CD4-positive, alpha-beta memory T cell (primary cell): ENCODE measurements at regions not wholly inside any gene's neighbourhood (a gene's known extent, or its start where the extent isn't known, plus 50 kb on each side); places are given as distances from the start of the nearest gene placed in this dataset.
A peak's percentile ranks its signal among the peaks of the same experiment; 100 is the strongest.

Experiments used
- CTCF ChIA-PET: fragments of 350-600 bp; sonication (Branson Sonifier 250); formaldehyde crosslinking; loops from one replicate; lab custom pipeline; 2021; ENCODE audit warnings: inconsistent platforms; ENCODE audit not compliant: partially characterized antibody; lab: Charles Lee
- POLR2A ChIA-PET: fragments of 350-600 bp; sonication (Branson Sonifier 250); formaldehyde crosslinking; loops from one replicate; lab custom pipeline; 2021; ENCODE audit not compliant: partially characterized antibody; lab: Charles Lee
- DNase-seq, 5 donors: peaks; one replicate each; pipeline versions ENCODE4 v3.0.0 to v3.0.0-alpha.2; 2020 to 2022; ENCODE audit warnings: mixed read lengths in 1 of 5
- H3K27ac ChIP-seq: one replicate; pipeline ENCODE4 v1.7.0; 2013; ENCODE audit warnings: low read depth, low read length
- H3K27me3 ChIP-seq: 2 replicates; pipeline ENCODE4 v1.7.0; 2013; ENCODE audit warnings: mild to moderate bottlenecking, low read length, moderate library complexity; ENCODE audit not compliant: insufficient read depth
- H3K36me3 ChIP-seq: 2 replicates; pipeline ENCODE4 v1.7.0; 2013; ENCODE audit warnings: mild to moderate bottlenecking, low read length, moderate library complexity; ENCODE audit not compliant: insufficient read depth
- H3K4me1 ChIP-seq: 2 replicates; pipeline ENCODE4 v1.7.0; 2013; ENCODE audit warnings: mild to moderate bottlenecking, low read length, moderate library complexity; ENCODE audit not compliant: insufficient read depth
- H3K4me3 ChIP-seq, 2 donors: one replicate each; pipeline ENCODE4 v1.7.0; 2013; ENCODE audit warnings: low read length in 2 of 2, mild to moderate bottlenecking in 1 of 2
- H3K9me3 ChIP-seq, 2 donors: one replicate each; pipeline ENCODE4 v1.7.0; 2013; ENCODE audit warnings: low read length in 2 of 2, control low read depth in 1 of 2; ENCODE audit not compliant: control insufficient read depth in 1 of 2
- H3K27ac Mint-ChIP-seq, 7 donors: one replicate each; pipeline ENCODE4 v1.8.0; 2020 to 2021; ENCODE audit warnings: mixed read lengths in 7 of 7, mild to moderate bottlenecking in 6 of 7, inconsistent platforms in 3 of 7, moderate library complexity in 3 of 7
- H3K27me3 Mint-ChIP-seq, 2 donors: one replicate each; pipeline ENCODE4 v1.8.0; 2020 to 2021; ENCODE audit warnings: mixed read lengths in 2 of 2
- H3K36me3 Mint-ChIP-seq, 2 donors: one replicate each; pipeline ENCODE4 v1.8.0; 2020 to 2021; ENCODE audit warnings: mixed read lengths in 2 of 2, inconsistent platforms in 1 of 2, mild to moderate bottlenecking in 1 of 2
- H3K4me1 Mint-ChIP-seq, 4 donors: one replicate each; pipeline ENCODE4 v1.8.0; 2020 to 2021; ENCODE audit warnings: mixed read lengths in 4 of 4, mild to moderate bottlenecking in 1 of 4
- H3K4me3 Mint-ChIP-seq, 8 donors: one replicate each; pipeline ENCODE4 v1.8.0; 2020 to 2021; ENCODE audit warnings: mixed read lengths in 8 of 8, mild to moderate bottlenecking in 7 of 8, moderate library complexity in 6 of 8, inconsistent platforms in 3 of 8
- H3K9me3 Mint-ChIP-seq, 8 donors: one replicate each; pipeline ENCODE4 v1.8.0; 2020 to 2021; ENCODE audit warnings: mixed read lengths in 8 of 8, mild to moderate bottlenecking in 5 of 8, inconsistent platforms in 3 of 8, moderate library complexity in 1 of 8
- intact Hi-C: fragments of 100-400 bp; cut with micrococcal nuclease; formaldehyde crosslinking; loops from one replicate; pipeline ENCODE4 v1.15.1; 2023

DNA sequence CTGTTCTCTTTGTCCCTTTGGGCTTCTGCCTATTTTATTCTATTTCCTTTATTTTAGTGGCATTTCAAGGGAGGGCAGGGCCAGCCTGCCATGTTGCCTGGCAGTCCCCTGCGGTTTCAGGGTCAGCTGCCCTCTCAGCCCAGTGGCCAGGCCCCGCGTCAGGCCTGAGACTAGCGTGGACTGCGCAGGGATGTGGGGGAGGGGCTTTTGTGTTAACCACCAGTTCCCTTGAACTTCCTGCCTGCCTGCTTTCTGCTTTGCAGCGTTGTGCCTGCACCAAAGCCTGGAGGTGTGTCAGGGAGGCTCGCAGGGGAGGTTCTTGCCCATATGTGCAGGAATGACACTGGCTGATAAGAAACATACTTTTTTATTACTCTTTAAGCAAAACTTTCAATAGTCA lies 157.6 kb downstream of the SLC35B3 start:
- Histone ChIP-seq H3K4me1 (no peaks in the 10 kb centered on the region), H3K4me3 (no peak overlapping the region), H3K27ac (no peak overlapping the region), H3K9me3 (no peaks in the 10 kb centered on the region), H3K36me3 (no peaks in the 10 kb centered on the region), H3K27me3 (no peaks in the 10 kb centered on the region)
- CTCF ChIA-PET: no interaction called here
- Mint-ChIP-seq H3K9me3 (peaks cover 0 to 1% (median 0%) of the 10 kb centered on the region in 8 donors), H3K27me3 (peaks cover 0 to 3% of the 10 kb centered on the region in 2 donors), H3K4me3 (no peak overlapping the region), H3K4me1 (peaks cover 0 to 3% (median under 1%) of the 10 kb centered on the region in 4 donors), H3K36me3 (no peaks in the 10 kb centered on the region), H3K27ac (peak overlapping the region in 1 of 7 donors; percentile 66)
- no peak for DNase-seq
- POLR2A ChIA-PET: no interaction called here
- intact Hi-C loops: no loop called here

- Mint-ChIP-seq H3K36me3 (no peaks in the 10 kb centered on the region), H3K4me1 (peaks cover 0 to 3% (median under 1%) of the 10 kb centered on the region in 4 donors), H3K27me3 (peaks cover 2 to 4% of the 10 kb centered on the region in 2 donors), H3K4me3 (no peak overlapping the region), H3K27ac (no peak overlapping the region), H3K9me3 (peaks cover 0 to 1% (median 0%) of the 10 kb centered on the region in 8 donors)
- no peaks in the 10 kb centered on the region for H3K36me3 ChIP-seq
- no peaks in the 10 kb centered on the region for H3K27me3 ChIP-seq
- no peak overlapping the region for H3K4me3 ChIP-seq
- intact Hi-C loops: no loop called here
- H3K9me3 ChIP-seq: no peaks in the 10 kb centered on the region
- ChIA-PET POLR2A (no interaction called here), CTCF (no interaction called here)
- H3K27ac ChIP-seq: no peak overlapping the region
- DNase-seq: no peak
- H3K4me1 ChIP-seq: no peaks in the 10 kb centered on the region
Measured at GRCh38 chr6:8276148-8276547, 159.2 kb downstream of the SLC35B3 start.

- H3K27ac Mint-ChIP-seq: no peak overlapping the region
- H3K4me1 Mint-ChIP-seq: peaks cover 0 to 3% (median under 1%) of the 10 kb centered on the region in 4 donors
- Histone ChIP-seq H3K4me1 (no peaks in the 10 kb centered on the region), H3K27me3 (no peaks in the 10 kb centered on the region), H3K4me3 (no peak overlapping the region), H3K9me3 (no peaks in the 10 kb centered on the region), H3K27ac (no peak overlapping the region), H3K36me3 (no peaks in the 10 kb centered on the region)
- ChIA-PET POLR2A (no interaction called here), CTCF (no interaction called here)
- no peak overlapping the region for H3K4me3 Mint-ChIP-seq
- peaks cover 0 to 1% (median 0%) of the 10 kb centered on the region in 8 donors for H3K9me3 Mint-ChIP-seq
- intact Hi-C loops: no loop called here
- peaks cover 3 to 4% of the 10 kb centered on the region in 2 donors for H3K27me3 Mint-ChIP-seq
- DNase-seq: no peak
- no peaks in the 10 kb centered on the region for H3K36me3 Mint-ChIP-seq
Measured at GRCh38 chr6:8275667-8276066, 159.7 kb downstream of the SLC35B3 start.

DNA sequence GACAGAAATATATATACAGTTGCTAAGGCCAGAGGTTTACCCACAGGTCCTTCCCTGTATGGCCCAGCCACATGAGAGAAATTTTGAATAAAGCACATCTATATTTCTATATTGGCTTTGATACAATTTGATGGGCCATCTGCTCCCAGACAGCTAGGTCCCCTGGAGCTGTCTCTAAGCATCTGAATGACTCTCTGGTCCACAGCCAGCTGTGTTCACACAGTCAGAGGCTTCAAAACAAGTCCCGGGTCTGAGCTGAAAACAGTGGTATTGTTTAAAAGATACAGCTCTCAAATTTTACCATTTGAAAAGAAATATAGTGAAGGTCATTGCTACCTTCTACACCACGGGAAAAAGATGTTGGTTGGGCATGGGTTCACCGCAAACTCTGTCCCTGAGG lies 161.1 kb downstream of the SLC35B3 start:
- CTCF ChIA-PET: no interaction called here
- Mint-ChIP-seq H3K36me3 (no peaks in the 10 kb centered on the region), H3K27ac (no peak overlapping the region), H3K4me3 (no peak overlapping the region), H3K9me3 (peaks cover 0 to 4% (median 0%) of the 10 kb centered on the region in 8 donors), H3K4me1 (peaks cover 0 to 3% (median under 1%) of the 10 kb centered on the region in 4 donors), H3K27me3 (peaks cover 3 to 7% of the 10 kb centered on the region in 2 donors)
- H3K4me1 ChIP-seq: no peaks in the 10 kb centered on the region
- no peak for DNase-seq
- intact Hi-C loops: no loop called here
- no peak overlapping the region for H3K27ac ChIP-seq
- H3K9me3 ChIP-seq: no peaks in the 10 kb centered on the region
- POLR2A ChIA-PET: no interaction called here
- H3K27me3 ChIP-seq: no peaks in the 10 kb centered on the region
- H3K4me3 ChIP-seq: no peak overlapping the region
- H3K36me3 ChIP-seq: no peaks in the 10 kb centered on the region

GRCh38 chr6:8269872-8270454 lies 165.4 kb downstream of the SLC35B3 start:
- Mint-ChIP-seq H3K9me3 (peaks cover 0 to 6% (median 1%) of the 10 kb centered on the region in 8 donors), H3K4me3 (no peak overlapping the region), H3K36me3 (no peaks in the 10 kb centered on the region), H3K27ac (no peak overlapping the region), H3K4me1 (no peaks in the 10 kb centered on the region), H3K27me3 (peaks cover 9 to 17% of the 10 kb centered on the region in 2 donors)
- DNase-seq: no peak
- intact Hi-C loops: no loop called here
- no peaks in the 10 kb centered on the region for H3K27me3 ChIP-seq
- no peaks in the 10 kb centered on the region for H3K36me3 ChIP-seq
- no peaks in the 10 kb centered on the region for H3K4me1 ChIP-seq
- no peak overlapping the region for H3K27ac ChIP-seq
- no peaks in the 10 kb centered on the region for H3K9me3 ChIP-seq
- ChIA-PET CTCF (no interaction called here), POLR2A (no interaction called here)
- no peak overlapping the region for H3K4me3 ChIP-seq

DNA sequence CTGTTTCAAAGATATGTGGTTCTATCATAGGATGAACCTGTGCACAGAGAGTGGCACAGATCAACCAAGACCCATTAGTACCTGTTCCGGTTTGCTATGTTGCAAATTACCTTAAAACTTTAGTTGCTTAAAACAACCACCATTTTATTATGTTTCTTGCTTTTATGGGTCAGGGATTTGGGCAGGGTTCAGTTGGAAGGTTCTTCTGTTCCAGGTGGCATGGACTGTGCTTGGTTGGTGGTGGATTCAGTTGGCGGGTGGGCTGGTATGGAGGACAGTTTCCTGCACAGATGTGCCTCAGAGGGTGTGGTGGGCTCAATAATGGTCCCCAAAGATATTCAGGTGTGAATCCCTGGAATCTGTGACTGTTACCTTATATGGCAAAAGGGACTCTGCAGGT lies 166.3 kb downstream of the SLC35B3 start:
- no peak overlapping the region for H3K27ac Mint-ChIP-seq
- no peaks in the 10 kb centered on the region for H3K36me3 Mint-ChIP-seq
- H3K36me3 ChIP-seq: no peaks in the 10 kb centered on the region
- ChIA-PET CTCF (no interaction called here), POLR2A (no interaction called here)
- peaks cover 0 to 6% (median 1%) of the 10 kb centered on the region in 8 donors for H3K9me3 Mint-ChIP-seq
- H3K27me3 ChIP-seq: no peaks in the 10 kb centered on the region
- no peaks in the 10 kb centered on the region for H3K4me1 ChIP-seq
- no peak overlapping the region for H3K27ac ChIP-seq
- intact Hi-C loops: no loop called here
- H3K27me3 Mint-ChIP-seq: peaks cover 9 to 17% of the 10 kb centered on the region in 2 donors
- no peaks in the 10 kb centered on the region for H3K4me1 Mint-ChIP-seq
- DNase-seq: no peak
- no peak overlapping the region for H3K4me3 Mint-ChIP-seq
- H3K4me3 ChIP-seq: no peak overlapping the region
- no peaks in the 10 kb centered on the region for H3K9me3 ChIP-seq

GRCh38 chr6:8268606-8269005 lies 166.3 kb upstream of the EEF1E1 start:
- H3K27ac ChIP-seq: no peak overlapping the region
- H3K4me1 ChIP-seq: no peaks in the 10 kb centered on the region
- H3K27me3 ChIP-seq: no peaks in the 10 kb centered on the region
- Mint-ChIP-seq H3K4me3 (no peak overlapping the region), H3K36me3 (no peaks in the 10 kb centered on the region), H3K4me1 (no peaks in the 10 kb centered on the region), H3K27ac (no peak overlapping the region), H3K27me3 (peaks cover 9 to 17% of the 10 kb centered on the region in 2 donors), H3K9me3 (peaks cover 0 to 6% (median 1%) of the 10 kb centered on the region in 8 donors)
- H3K4me3 ChIP-seq: no peak overlapping the region
- POLR2A ChIA-PET: no interaction called here
- no peaks in the 10 kb centered on the region for H3K36me3 ChIP-seq
- intact Hi-C loops: no loop called here
- H3K9me3 ChIP-seq: no peaks in the 10 kb centered on the region
- DNase-seq: no peak
- CTCF ChIA-PET: no interaction called here
